NCI-H82 (cell line): ENCODE measurements at regions not wholly inside any gene's neighbourhood (a gene's known extent, or its start where the extent isn't known, plus 50 kb on each side); places are given as distances from the start of the nearest gene placed in this dataset.

Experiments used
- DNase-seq: peaks from one replicate; lab custom pipeline; 2025; lab: John Stamatoyannopoulos, UW

DNA sequence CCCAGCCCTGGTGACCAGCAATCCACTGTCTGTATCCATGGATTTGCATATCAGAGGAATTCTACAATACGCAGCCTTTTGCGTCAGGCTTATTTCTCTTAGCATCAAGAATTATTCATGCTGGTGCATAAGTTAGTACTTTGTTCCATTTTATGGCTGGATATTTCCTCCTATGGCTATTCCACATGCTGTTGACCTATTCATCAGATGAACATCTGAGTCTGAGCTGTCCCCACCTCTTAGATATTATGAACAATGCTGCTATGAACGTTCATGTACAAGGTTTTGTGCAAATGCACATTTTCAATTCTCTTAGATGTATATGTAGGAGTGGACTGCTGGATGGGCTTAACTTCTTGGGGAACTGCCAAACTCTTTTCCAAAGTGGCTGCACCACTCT lies 79.0 kb upstream of the CST7 start:
- no peak for DNase-seq

DNA sequence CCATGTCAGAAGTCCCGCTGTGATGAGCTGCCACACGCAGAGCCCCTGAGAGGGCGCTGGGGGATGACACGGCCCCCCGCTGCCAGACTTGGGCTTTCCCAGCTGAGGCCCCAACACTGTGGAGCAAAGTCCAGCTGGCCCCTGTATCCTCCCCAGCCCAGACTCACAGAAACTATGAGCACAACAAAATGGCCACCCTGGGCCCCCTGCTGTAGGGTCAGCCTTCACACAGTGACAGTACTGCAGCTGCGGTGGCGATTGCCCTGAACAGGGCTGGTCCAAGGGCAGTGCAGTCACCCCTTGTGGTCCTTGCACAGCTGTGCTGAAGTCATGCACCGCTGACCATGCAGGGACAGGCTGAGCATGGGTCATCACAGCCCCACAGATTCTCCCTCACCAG lies 78.2 kb upstream of the CST7 start:
- no peak for DNase-seq

DNA sequence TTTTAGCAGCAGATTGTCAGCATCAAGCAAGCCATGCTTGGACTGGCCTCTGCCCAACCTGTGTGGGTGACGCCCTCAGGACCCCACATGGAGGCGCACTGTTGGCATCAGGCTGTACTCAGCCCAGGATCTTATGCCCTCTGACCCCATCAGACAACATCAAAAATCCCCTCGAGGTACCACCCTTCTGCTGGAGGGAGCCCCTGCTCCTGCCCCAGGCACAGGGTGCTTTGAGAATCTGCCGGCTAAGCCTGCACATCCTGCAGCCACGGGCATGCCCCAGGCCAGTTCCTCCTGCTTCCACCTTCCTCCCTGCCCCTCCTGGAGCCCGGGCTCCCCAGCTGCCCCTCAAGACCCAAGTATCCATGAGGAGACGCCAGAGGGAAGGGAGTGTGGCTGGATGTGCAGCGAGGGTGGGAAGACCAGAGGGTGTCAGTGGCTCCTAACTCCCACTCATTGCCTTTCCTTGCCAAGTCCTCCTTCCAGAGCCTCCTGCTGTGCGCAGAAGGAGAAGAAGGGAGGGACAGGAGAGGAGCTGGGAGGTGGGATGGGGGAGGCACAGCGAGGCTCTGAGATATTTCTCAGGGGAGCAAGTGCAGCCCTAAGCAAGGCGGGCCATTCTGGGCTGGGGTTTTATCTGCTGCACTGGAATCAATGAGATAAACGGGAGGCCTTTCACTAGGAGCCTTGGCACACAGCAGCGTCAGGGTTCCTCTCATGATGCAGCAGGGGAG lies 77.4 kb upstream of the CST7 start:
- DNase-seq = no peak

DNA sequence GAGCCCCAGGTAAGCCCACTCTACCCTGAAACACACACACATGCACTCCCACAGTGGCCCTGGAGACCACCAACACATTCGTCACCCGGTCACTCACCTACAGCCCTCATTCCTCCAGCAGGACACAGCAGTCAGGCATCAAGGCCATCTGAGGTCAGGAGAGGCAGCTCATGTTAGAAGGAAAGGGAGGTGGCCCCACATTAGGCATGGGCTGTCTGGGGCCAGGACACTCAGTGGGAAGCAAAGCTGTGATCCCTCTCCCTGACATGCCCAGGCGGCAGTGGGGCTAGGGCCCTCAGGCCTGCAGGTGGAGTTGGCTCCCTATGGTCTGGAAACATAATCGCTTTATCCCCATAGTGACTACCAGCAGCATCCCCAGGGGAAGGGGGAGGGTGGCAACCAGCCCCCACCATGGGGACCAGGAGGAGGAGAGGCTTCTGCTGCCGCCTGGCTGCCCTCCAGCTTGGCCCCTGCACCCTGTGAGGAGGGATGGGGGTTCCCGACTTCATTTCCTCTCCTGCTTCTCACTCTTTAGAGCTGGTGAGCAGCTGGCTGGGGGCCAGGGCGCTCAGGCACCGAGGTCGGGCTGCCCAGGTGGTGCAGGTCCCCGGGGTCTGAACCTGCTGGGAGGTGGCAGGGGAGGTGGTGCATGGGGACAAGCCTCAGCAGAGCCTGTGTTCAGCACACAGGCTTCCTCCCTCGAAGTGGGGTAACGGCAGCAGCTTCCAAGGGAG lies 76.6 kb upstream of the CST7 start:
- peak; percentile 96 for DNase-seq

DNA sequence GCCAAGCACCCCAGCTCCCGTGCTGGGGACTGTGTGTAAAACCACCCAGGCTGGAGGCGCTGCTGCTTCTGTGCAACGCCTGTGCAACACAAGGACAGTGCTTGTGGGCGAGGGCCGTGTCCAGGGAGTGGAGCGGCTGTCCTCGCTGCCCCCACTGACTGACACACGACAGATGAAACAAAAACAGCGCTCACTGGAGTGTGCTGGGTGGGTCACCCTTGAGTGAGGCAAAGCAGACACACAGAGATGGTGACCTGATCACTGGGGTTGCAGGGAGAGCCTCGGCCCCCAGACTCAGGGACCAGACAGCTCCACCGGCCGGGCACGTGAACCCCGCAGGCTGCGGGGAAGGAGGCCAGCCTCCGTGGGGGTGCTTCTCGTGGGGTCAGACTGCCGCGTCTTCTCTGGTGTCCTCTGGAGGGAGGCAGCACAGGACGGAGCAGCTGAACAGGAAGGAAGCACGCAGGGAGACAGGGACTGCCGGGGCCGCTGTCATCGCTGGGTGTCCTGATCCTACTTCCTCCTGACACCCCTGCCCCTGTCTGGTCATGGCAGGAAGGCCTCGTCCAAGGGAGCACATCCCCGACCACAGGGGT lies 75.9 kb upstream of the CST7 start:
- DNase-seq = no peak

DNA sequence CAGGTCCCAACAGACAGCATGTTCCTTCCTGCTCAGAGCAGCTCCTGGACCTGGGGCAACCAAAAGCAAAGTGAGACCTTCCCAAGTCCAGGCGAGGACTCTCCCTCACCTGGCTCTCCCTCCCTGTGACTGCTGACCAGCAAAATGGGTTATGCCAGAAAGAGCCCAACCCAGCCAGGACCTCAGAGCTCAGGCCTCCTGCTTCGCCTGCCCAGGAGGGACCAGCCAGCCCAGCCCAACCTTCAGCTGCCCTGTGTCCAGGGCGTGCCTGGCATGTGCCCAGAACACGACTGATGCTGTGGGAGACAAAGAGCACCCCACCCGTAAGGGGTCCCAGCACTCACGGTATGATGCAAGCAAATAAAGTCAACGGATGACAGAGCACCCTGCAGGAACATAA lies 74.0 kb upstream of the CST7 start:
- no peak for DNase-seq

DNA sequence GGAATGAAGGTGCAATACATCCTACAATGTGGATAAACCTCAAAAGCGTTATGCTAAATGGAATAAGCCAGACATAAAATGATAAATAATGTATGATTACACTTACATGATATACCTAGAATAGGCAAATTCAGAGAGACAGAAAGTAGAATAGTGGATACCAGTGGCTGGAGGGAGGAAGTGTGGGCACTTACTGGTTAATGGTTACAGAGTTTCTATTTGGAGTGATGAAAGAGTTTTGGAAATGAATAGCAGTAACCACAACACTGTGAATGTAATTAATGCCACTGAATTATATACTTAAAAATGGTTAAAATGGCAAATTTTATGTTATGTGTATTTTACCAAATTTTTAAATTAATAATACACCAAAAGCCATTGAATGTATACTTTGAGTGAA lies 71.4 kb upstream of the CST7 start:
- DNase-seq = no peak

DNA sequence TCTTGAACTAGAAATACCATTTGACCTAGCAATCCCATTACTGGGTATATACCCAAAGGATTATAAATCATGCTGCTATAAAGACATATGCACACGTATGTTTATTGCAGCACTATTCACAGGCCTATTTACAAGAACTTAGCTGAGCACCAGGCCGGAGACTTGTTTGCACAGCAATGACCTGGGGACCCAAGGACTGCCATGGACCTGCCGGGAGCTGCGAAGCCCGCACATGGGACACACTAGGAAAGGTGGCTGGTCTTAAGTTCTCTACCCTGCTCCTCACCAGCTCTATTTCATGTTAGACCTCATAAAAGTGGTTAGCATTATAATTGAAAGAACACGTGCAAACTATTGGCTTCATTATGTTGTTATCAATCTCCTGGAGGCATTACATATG lies 70.4 kb upstream of the CST7 start:
- DNase-seq = no peak

DNA sequence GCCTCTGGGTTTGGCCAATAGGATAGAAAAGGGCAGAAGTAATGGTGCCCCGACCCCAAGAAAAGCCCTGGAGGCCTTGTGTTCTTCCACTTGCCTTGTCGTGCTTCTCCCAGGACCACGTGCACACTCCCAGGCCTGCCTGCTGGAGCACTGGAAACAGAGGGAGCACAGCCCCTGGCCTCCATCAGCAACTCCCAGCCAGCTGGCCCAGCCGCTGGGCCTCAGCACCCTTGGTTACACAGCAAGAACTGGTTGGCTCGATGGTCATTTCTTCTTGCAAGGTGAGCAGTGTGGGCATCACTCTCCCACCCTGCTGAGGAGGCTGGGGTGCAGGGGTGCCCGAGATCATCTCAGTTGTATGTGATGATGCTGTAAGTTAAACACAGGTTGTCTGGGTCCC lies 69.2 kb upstream of the CST7 start:
- DNase-seq = no peak

DNA sequence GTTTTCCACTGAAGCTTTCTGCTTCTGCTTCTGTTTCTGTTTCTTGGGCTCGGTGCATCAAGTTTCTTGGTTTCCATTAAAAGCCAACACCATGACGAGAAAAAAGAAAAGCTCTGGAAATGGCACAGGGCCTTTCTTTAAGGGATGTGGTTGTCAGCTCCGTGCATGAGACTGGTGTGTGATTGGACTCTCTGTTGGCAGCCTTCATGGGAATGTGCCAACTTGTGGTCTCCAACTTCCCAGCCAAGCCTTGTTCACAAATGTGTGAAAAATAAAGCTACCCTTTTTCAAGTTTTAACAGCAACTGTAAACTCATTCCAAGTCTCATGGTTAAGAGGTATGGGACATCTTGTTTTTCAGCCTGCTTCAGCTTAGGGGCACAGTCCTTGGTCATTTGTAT lies 68.7 kb upstream of the CST7 start:
- no peak for DNase-seq

DNA sequence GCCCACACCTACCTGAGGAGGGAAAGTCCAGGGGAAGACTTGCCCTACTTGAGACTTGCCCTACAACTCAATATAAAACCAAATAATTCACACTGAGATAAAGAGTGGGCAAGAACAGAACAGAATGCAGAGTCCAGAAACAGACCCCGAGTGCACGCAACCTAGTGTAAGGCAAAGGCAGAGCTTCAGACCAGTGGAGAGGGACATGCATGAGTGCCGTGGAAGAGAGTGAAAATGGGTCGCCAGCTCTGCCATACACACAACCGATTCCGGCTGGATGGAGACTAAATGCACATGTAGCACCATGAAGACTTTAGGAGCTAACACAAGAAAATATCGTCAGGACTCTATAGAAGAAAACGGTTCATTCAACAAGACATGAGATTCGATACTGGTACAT lies 58.8 kb upstream of the CST7 start:
- no peak for DNase-seq

DNA sequence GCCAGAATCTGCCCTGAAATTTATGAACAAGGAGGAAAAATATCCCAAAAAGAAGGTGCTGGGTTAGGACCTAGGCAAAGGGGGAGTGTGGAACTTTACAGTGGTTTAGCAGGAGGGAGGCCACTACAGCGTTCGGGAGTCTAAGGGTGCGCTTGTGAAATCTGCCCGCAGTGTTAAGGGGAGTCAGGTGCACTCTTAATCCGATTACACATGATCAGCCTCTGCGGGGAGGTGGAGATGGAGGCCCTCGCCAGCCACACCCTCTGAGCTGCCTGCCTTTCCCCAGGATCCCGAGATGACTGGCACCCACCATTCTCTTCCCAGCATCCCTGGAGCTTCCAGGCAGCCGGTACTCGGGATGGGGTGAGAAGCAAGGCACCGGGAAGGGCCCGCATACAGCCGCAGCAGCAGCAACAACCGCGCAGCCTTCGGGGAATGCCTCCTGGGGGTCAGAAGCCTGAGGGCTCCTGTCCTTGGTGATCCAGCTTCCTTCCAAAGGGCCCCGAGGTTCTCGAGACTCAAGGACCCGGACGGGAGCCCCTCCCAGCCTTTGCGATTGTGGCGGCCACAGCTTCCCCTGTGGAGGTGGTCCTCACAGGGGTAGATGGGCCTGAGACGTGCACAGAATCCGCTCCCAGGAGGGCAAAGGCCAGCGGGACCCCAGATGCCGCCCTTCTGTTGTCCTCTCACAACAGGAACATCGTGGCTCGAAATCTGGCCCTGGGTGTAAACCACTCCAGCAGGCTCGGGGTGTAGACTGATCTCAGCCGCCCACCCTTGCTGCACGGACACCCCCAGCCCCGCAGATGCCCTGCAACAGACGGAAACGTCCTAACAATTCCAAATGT lies 57.3 kb upstream of the CST7 start:
- DNase-seq = peak; percentile 86

DNA sequence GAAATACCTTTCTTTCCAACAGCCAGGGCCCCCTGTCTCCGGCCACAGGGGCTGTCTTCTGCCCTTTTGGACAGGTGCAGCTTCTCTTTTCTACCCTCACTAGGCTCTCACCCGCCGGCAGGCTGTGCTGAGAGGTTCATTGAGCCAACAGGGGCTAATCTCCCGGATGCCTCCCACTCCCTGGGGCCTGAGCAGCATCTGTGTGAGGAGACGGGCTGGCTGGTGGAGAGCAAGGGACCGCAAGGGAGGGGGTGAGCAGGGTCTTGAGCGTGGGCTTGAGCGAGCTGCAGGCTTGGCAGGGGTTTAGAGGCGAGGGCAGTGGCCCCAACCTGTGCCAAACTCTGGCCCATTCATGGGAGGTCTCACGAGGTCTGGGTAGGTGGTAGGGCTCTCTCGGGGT lies 56.5 kb upstream of the CST7 start:
- DNase-seq = peak; percentile 64

DNA sequence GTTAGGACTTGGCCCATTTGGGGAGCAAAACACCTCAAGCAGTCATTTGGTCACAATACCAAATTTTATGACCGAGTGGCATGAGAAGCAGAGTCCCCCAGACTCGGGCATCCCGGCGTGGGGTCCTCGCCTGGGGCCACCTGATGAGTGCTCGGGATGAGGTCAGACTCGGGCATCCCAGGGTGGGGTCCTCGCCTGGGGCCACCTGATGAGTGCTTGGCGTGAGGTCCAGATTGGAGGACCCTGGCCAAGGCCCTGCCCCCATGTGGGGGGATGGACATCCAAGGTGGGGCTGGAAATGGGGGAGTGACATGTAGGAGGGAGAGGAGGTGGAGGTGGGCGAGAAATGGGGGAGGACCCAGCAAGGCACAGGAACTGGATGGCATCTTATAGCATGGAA lies 56.1 kb upstream of the CST7 start:
- DNase-seq = no peak

DNA sequence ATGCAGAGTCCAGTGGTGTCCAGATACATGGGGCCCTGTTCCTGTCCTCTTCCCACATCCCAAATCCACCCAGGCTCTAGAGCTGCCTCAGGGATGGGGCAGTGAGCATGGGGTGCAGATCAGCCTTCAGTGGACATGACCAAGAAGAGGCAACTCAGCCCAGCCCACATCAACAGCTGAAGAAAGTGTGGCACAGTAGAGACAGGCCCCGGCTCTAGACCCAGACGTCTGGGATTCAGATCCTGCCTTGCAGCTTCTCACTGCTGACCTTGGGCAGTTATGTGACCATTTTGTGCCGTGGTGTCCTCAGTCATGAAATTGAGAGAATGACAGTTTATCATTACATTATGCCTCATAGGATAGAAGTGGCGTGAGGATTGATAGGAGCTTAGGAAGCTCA lies 54.6 kb upstream of the CST7 start:
- no peak for DNase-seq

DNA sequence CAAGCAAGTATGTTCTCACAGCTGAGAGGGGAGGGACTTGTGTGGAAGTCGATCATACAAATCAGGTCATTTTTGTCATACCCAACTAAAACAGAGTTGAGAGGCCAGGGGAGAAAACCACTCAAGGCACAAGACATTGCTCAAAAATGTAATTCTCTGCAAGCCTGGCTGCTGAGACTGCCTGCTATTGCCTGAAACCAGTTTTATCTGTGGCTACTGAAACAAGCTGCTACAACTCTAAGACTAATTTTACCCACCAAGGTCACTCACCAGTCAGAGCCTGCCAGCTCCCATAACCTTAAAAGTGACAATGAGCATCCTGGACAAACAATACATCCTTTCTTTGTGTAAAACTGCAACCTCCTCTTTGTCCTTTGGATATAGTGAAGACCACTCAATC lies 54.1 kb upstream of the CST7 start:
- no peak for DNase-seq

DNA sequence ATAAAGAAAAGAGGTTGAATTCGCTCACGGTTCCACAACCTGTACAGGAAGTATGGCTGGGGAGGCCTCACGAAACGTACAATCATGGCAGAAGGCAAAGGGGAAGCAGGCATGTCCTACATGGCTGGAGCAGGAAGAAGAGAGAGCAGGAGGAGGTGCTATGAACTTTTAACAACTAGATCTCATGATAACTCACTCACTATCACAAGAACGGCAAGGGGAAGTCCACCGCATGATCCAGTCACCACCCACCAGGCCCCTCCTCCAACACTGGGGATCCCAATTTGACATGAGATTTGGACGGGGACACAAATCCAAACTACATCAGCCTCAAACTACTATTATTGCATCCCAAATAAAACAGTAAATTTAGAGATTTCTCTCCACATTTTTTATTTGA lies 53.6 kb upstream of the CST7 start:
- DNase-seq = no peak

DNA sequence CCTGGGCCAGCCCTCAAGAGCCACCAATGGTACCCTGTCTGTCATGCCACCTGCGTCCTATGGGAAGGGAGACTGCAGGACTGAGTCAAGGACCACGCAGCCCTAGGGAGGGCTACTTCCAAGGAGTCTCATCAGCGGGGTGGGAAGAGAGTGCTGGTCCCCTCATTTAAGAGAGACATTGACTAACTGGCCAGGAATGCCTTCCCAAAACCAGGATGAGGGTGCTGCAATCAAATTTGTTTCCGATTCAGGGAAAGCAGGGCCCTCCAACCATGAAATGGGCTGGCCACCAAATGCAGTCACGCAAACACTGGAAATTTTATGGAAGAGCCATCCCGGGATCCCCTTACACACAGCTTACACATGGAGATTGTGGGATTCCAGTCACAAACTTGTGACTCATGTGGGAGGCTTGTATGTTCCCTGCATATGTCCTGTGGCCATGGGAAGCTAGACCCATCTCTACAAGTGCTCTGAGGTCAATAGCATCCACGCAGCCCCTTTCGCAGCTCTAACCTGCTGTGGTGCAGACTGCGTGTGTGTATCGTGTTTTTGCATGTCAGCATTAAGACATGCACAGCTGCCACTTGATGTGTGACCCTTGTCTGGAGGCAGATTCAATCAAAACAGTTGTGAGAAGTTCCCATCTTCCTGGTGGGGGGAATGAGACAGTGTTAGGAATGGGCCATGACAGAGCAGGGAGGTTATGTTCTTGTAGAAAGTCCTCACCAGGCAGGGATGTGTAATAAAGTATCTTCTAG lies 53.0 kb upstream of the CST7 start:
- no peak for DNase-seq

DNA sequence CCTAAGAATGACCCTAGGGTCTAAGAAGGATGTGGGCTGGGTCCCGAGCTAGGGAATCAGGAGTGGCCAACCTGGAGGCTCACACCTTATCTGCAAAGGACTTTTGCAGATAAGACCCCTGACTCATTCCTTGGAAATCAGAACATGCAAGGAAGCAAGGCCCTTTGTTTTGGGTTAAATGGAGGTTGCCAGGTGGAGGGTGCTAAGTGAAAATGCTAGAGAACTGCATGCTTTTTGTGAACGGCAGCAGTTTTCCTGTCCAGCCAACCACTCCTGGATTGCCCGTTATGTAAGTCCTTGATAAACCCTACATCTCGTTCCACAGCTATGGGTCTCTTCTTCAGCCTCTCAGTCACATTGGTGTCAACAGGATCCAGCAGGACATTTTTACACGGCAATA lies 52.1 kb upstream of the CST7 start:
- DNase-seq = no peak

DNA sequence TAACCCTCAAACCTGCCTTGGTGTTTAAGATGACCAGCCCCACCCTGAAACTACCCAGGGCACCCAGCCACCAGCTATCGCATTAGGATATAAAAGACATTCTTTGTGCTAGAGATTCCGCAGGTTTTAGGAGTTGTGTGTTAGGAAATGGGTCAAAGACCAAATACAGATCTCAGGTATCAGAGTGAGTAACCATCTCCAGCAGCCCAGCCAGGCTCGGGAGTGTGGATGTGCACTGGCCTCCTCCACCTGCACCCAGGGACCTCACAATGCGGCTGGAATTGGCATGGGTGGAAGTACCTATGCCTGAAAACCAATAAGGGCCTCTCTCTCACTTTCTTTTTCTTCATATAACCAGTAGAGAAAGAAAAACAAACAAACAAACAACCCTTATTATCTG lies 51.1 kb upstream of the CST7 start:
- DNase-seq = no peak

DNA sequence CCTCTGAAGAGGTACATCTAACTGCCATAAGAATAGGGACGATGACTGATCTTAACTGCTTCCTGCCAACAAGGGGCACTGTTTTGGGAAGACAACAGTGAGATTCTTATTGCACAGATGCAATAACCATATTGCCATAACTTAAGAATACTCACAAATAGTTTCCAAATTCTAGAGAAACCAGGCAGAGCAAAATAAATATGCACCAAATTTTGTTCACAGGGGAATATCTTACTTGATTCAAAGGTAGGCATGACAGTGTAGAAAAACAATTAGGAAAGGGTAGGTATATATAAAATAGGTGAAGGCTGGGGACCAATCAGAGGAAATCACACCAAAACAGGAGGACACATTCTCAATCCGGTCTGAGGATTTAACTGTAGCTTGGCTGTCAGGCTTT lies 49.9 kb upstream of the CST7 start:
- no peak for DNase-seq
